HG03039 (cell line): ENCODE measurements at regions not wholly inside any gene's neighbourhood (a gene's known extent, or its start where the extent isn't known, plus 50 kb on each side); places are given as distances from the start of the nearest gene placed in this dataset.
"Not testable (repeated sequence)": the region's sequence is repeated elsewhere in the genome, so short reads cannot be mapped to it uniquely, and the experiment has no call there.

ENCODE experiments used
- ATAC-seq: cut with Tn5 transposase; IDR thresholded peaks from one replicate; pipeline ENCODE4 v1.9.1; 2021; ENCODE audit warnings: mild to moderate bottlenecking, moderate library complexity; ENCODE audit not compliant: unreplicated experiment

DNA sequence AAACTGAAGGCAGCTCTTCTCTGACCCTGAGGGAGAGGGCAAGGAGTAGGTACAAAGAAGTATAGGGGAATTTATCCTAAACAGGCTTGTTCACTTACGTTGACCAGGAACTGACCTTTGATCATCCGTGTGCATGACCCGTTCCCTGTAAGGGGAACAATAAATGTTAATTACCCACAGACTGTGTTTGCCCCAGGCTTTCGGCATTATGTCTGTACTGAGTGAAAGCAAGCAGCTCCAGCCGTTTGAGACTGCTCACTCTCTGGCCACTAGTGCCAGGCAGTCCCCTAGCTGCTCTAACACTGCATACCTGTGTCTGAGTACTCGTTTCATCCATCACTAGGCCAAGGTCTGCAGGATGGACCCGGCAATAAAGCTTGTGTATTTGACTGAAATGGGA is 1365.3 kb downstream of the NCAM2 start:
- no peak for ATAC-seq

- no peak for ATAC-seq
Measured at GRCh38 chr21:22364163-22364562, 1366.0 kb downstream of the NCAM2 start.

- no peak for ATAC-seq
Measured at GRCh38 chr21:22374218-22374969, 1376.2 kb downstream of the NCAM2 start.

GRCh38 chr21:22377795-22378194 is 1379.6 kb downstream of the NCAM2 start:
- ATAC-seq = not testable (repeated sequence)

- ATAC-seq = no peak
Measured at GRCh38 chr21:22393324-22393723, 1395.1 kb downstream of the NCAM2 start.

- ATAC-seq = no peak
Measured at GRCh38 chr21:22395965-22396364, 1397.8 kb downstream of the NCAM2 start.

GRCh38 chr21:22399681-22400514 is 1401.7 kb downstream of the NCAM2 start:
- ATAC-seq = no peak

DNA sequence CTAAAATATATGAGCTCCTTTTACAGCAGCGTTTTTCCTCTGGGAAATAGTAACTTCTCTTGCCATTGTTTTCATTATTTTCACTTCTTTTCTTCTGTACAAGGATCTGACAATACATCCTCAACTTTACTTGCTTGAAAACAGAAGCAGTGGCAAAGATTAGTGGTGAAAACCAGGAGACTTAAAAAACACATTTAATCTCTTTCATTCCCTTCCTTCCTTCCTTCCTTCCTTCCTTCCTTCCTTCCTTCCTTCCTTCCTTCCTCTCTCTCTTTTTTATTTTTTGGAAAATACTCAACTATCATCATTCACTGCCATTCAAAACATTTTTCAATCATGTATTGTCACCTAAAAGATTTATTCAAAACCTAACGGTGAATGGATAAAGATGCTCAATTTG is 1411.4 kb downstream of the NCAM2 start:
- no peak for ATAC-seq

- no peak for ATAC-seq
Measured at GRCh38 chr21:22416555-22416954, 1418.3 kb downstream of the NCAM2 start.

GRCh38 chr21:22421416-22422180 is 1423.4 kb downstream of the NCAM2 start:
- no peak for ATAC-seq

GRCh38 chr21:22438428-22439086 is 1440.3 kb downstream of the NCAM2 start:
- no peak for ATAC-seq

DNA sequence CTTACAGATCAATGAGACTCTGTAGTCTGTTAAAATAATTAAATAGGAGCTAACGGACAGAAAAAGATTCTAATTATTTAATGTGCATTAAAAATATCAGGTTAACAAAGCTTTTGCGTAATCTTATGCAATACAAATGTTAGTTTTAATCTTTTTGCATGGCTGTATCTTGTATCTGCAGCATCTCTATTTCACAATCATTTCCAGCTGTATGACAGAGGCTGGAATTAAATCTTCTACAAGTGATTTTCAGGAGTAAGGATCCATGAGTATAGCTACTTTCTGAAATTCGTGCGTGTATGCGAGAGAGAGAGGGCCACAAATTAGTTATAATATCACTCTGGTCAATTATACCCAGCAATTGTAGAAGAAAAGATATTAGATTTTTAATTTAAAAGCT is 1446.8 kb downstream of the NCAM2 start:
- no peak for ATAC-seq

GRCh38 chr21:22450507-22450906 is 1452.3 kb downstream of the NCAM2 start:
- ATAC-seq = no peak

DNA sequence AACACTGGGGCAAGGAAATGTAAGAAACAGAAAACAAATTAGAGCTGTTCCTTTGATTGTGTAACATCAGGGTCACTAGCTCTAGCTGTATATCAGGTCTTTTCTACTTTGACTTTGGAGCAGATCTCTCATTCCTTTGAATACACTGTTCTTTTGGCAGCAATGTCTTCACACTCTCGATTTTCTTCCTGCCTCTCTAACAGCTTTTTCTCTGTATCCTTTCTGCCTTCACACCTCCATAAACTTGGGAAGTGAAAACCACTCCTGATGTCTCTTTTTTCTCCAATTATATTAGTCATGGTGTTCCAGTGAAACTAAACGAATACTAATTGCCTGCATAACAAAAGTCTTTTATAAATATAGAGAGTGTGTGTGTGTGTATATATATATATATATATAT is 1458.0 kb downstream of the NCAM2 start:
- ATAC-seq = no peak

GRCh38 chr21:22468893-22469292 is 1470.7 kb downstream of the NCAM2 start:
- no peak for ATAC-seq

DNA sequence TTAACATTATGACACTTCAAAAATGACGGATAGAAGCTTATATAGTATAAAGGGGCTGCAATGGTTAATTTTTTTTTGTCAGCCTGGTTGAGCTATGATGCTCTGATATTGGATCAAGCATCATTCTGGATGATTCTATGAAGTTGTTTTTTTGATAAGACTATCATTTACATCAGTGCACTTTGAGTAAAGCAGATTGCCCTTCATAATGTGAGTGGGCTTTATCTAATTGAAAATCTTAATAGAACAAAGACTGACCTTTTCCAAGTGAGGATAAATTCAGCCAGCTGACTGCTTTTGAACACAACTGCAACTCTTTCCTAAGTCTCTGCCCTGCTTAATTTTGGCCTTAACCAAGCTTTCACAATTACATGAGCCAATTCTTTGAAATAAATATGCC is 1476.2 kb downstream of the NCAM2 start:
- no peak for ATAC-seq

GRCh38 chr21:22476214-22476613 is 1478.0 kb downstream of the NCAM2 start:
- no peak for ATAC-seq

GRCh38 chr21:22476726-22477646 is 1478.8 kb downstream of the NCAM2 start:
- ATAC-seq = no peak

GRCh38 chr21:22490049-22490448 is 1491.8 kb downstream of the NCAM2 start:
- ATAC-seq = no peak

- ATAC-seq = no peak
Measured at GRCh38 chr21:22516230-22516629, 1518.0 kb downstream of the NCAM2 start.
